Chondrocyte (in vitro differentiated cells): ENCODE measurements at regions not wholly inside any gene's neighbourhood (a gene's known extent, or its start where the extent isn't known, plus 50 kb on each side); places are given as distances from the start of the nearest gene placed in this dataset.

Experiments
- DNase-seq: peaks from one replicate; pipeline ENCODE4 v3.0.0; 2021; ENCODE audit warnings: mixed read lengths, low spot score
- H3K27ac Mint-ChIP-seq: one replicate; pipeline ENCODE4 v1.8.0; 2021; ENCODE audit warnings: mild to moderate bottlenecking, moderate library complexity, mixed read lengths; ENCODE audit not compliant: unreplicated experiment
- H3K27me3 Mint-ChIP-seq: 2 replicates; pipeline ENCODE4 v1.8.0; 2021; ENCODE audit warnings: low read depth, mixed read lengths
- H3K36me3 Mint-ChIP-seq: 2 replicates; pipeline ENCODE4 v1.8.0; 2021; ENCODE audit warnings: low read depth, mixed read lengths
- H3K4me1 Mint-ChIP-seq: 2 replicates; pipeline ENCODE4 v1.8.0; 2021; ENCODE audit warnings: low read depth, mild to moderate bottlenecking, mixed read lengths
- H3K4me3 Mint-ChIP-seq: one replicate; pipeline ENCODE4 v1.8.0; 2021; ENCODE audit warnings: mild to moderate bottlenecking, moderate library complexity, mixed read lengths; ENCODE audit not compliant: unreplicated experiment
- H3K9me3 Mint-ChIP-seq: 2 replicates; pipeline ENCODE4 v1.8.0; 2021; ENCODE audit warnings: low read depth, mixed read lengths
- CTCF ChIP-seq: fragments of 200-600 bp; sonication (generic); IDR thresholded peaks from 2 replicates; pipeline ENCODE4 v1.5.0; 2021; ENCODE audit warnings: antibody characterized with exemption, mild to moderate bottlenecking, moderate library complexity

DNA sequence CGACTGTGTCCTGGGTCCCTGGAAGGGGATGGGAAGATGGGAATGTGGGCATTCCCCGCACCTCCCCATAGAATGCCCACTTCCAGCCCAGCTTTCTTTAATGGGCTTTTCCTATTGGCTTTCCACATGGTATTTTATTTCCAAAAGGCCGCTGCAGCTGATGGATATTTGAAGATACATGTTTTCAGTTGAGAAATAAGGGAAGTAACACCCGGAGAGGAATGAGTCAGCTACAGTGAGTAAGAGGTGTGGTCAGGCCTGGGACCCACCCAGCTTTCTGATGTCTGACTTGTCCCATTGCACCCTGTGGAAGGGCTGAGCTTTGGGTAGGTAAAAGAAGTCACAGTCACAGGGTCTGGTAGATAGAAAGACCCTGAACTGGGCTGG is 476.9 kb downstream of the MIAT start:
- H3K36me3 Mint-ChIP-seq: no peaks in the 10 kb centered on the region
- peak overlapping the region; percentile 95 for H3K27ac Mint-ChIP-seq
- H3K4me3 Mint-ChIP-seq: no peak overlapping the region
- H3K9me3 Mint-ChIP-seq: peaks cover 7% of the 10 kb centered on the region
- no peaks in the 10 kb centered on the region for H3K27me3 Mint-ChIP-seq
- no peak for TF ChIP-seq CTCF
- H3K4me1 Mint-ChIP-seq: peaks cover 85% of the 10 kb centered on the region
- DNase-seq: no peak

DNA sequence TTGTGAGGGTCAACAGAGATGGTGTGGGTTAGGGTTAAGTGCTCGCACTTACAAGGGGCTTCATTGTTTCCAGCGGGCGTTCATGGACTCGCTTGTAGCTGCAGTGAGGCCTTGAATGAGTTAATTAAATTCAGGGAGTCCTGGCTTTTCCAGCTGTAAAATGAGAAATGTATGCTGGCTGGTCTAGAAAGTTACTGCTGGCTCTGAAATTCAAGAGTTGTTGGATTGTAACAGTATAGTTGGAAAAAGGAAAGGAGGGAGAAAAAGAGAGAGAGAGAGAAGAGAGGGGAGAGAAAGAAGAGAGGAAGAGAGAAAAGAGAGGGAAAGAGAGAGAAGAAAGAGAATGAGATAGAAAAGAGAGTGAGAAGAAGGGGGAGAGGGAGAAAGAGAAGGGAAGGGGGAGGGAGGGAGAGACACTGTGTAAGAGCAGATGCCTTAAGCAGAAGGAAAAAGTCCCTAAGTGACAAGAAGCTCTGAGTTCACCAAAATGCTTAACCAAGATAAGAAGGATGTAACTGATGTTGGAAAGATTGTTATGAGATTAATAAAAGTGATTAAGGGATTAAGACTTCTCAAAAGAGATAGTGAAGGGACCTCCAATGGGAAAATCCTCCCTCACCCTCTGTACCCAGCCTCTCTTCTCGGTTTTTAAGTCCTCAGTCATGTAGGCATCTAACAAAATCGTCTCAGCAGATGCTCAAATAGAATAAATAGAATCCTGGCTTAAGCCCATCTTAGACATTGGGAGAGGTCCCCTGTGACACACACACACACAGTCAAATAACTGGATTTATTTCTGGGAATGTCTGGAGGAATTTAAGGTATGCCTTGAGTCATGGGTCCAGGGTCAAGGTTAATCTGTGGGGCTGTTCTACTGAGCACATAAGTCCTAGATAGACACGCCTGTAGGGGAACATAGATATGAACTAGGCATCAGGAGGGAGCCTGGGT is 477.9 kb downstream of the MIAT start:
- Mint-ChIP-seq H3K9me3 (peaks cover 7% of the 10 kb centered on the region), H3K4me1 (peaks cover 94% of the 10 kb centered on the region), H3K27me3 (no peaks in the 10 kb centered on the region), H3K27ac (peak overlapping the region; percentile 95), H3K4me3 (peak overlapping the region; percentile 26), H3K36me3 (no peaks in the 10 kb centered on the region)
- TF ChIP-seq CTCF: no peak
- no peak for DNase-seq

GRCh38 chr22:27136596-27136995 is 479.2 kb downstream of the MIAT start:
- TF ChIP-seq CTCF: no peak
- H3K27me3 Mint-ChIP-seq: no peaks in the 10 kb centered on the region
- peaks cover 7% of the 10 kb centered on the region for H3K9me3 Mint-ChIP-seq
- no peak for DNase-seq
- H3K36me3 Mint-ChIP-seq: no peaks in the 10 kb centered on the region
- no peak overlapping the region for H3K4me3 Mint-ChIP-seq
- H3K27ac Mint-ChIP-seq: no peak overlapping the region
- peaks cover 93% of the 10 kb centered on the region for H3K4me1 Mint-ChIP-seq

GRCh38 chr22:27137871-27138337 is 480.5 kb downstream of the MIAT start:
- Mint-ChIP-seq H3K9me3 (peaks cover 7% of the 10 kb centered on the region), H3K36me3 (no peaks in the 10 kb centered on the region), H3K27me3 (no peaks in the 10 kb centered on the region), H3K4me1 (peaks cover 89% of the 10 kb centered on the region), H3K27ac (peak overlapping the region; percentile 58), H3K4me3 (no peak overlapping the region)
- no peak for DNase-seq
- TF ChIP-seq CTCF: no peak

DNA sequence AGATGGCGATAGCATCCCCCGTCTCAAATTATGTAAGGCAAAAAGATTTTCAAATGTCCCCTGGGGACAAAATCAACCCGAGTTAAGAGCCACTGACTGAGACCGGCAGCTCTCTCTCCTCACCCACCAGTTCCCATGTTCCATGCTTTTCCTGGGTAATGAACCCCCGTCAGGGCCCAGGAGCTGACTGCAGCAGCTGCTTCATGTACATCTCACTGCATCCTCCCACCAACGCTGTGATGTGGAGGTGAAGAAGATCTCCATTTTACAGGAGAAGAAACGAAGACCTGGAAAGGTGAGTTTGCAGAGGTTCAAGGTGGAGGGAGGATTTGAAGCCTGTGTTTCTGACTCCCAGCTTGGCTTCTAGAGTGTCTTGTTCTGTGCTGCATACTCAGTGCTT is 481.1 kb downstream of the MIAT start:
- peaks cover 83% of the 10 kb centered on the region for H3K4me1 Mint-ChIP-seq
- TF ChIP-seq CTCF: no peak
- no peaks in the 10 kb centered on the region for H3K27me3 Mint-ChIP-seq
- H3K9me3 Mint-ChIP-seq: peaks cover 7% of the 10 kb centered on the region
- H3K27ac Mint-ChIP-seq: peak overlapping the region; percentile 33
- H3K4me3 Mint-ChIP-seq: no peak overlapping the region
- no peaks in the 10 kb centered on the region for H3K36me3 Mint-ChIP-seq
- DNase-seq: no peak
